ENCODE measurements at regions not wholly inside any gene's neighbourhood (a gene's known extent, or its start where the extent isn't known, plus 50 kb on each side); places are given as distances from the start of the nearest gene placed in this dataset.
"Not testable (repeated sequence)": the region's sequence is repeated elsewhere in the genome, so short reads cannot be mapped to it uniquely, and the experiment has no call there.

GRCh38 chr5:72711351-72711750, 105.1 kb upstream of the TNPO1 start:
- DNase-seq, result no peak
- H3K4me1 ChIP-seq, result no peaks in the 10 kb centered on the region
- no peak for TF ChIP-seq CTCF (IDR thresholded peaks at IDR 0.05; ENCODE audit: low read depth, low read length)
- no peaks in the 10 kb centered on the region for H3K27me3 ChIP-seq
- no peaks in the 10 kb centered on the region for H3K36me3 ChIP-seq
- no peak overlapping the region for H3K4me3 ChIP-seq (ENCODE audit: low read depth, low read length)
- no peaks in the 10 kb centered on the region for H3K9me3 ChIP-seq

GRCh38 chr5:72709341-72709740, 107.1 kb upstream of the TNPO1 start:
- no peaks in the 10 kb centered on the region for H3K9me3 ChIP-seq
- H3K4me3 ChIP-seq (ENCODE audit: low read depth, low read length), result no peak overlapping the region
- TF ChIP-seq CTCF (IDR thresholded peaks at IDR 0.05; ENCODE audit: low read depth, low read length), result no peak
- H3K4me1 ChIP-seq, result no peaks in the 10 kb centered on the region
- no peaks in the 10 kb centered on the region for H3K36me3 ChIP-seq
- DNase-seq, result no peak
- H3K27me3 ChIP-seq, result no peaks in the 10 kb centered on the region

GRCh38 chr5:72705178-72705577, 111.3 kb upstream of the TNPO1 start:
- H3K4me3 ChIP-seq (ENCODE audit: low read depth, low read length), result no peak overlapping the region
- H3K9me3 ChIP-seq, result no peaks in the 10 kb centered on the region
- H3K4me1 ChIP-seq, result no peaks in the 10 kb centered on the region
- no peak for DNase-seq
- H3K36me3 ChIP-seq, result no peaks in the 10 kb centered on the region
- TF ChIP-seq CTCF (IDR thresholded peaks at IDR 0.05; ENCODE audit: low read depth, low read length), result no peak
- no peaks in the 10 kb centered on the region for H3K27me3 ChIP-seq

- Histone ChIP-seq H3K9me3 (no peaks in the 10 kb centered on the region), H3K27me3 (no peaks in the 10 kb centered on the region), H3K36me3 (no peaks in the 10 kb centered on the region), H3K4me1 (no peaks in the 10 kb centered on the region), H3K4me3 (ENCODE audit: low read depth, low read length) (no peak overlapping the region)
- TF ChIP-seq CTCF (IDR thresholded peaks at IDR 0.05; ENCODE audit: low read depth, low read length), result no peak
- no peak for DNase-seq
Measured at GRCh38 chr5:72703876-72704275, 112.6 kb upstream of the TNPO1 start.

- no peak for TF ChIP-seq CTCF (IDR thresholded peaks at IDR 0.05; ENCODE audit: low read depth, low read length)
- no peak overlapping the region for H3K4me3 ChIP-seq (ENCODE audit: low read depth, low read length)
- no peaks in the 10 kb centered on the region for H3K27me3 ChIP-seq
- no peaks in the 10 kb centered on the region for H3K9me3 ChIP-seq
- H3K36me3 ChIP-seq, result no peaks in the 10 kb centered on the region
- no peak for DNase-seq
- H3K4me1 ChIP-seq, result no peaks in the 10 kb centered on the region
Measured at GRCh38 chr5:72702881-72703434, 113.5 kb upstream of the TNPO1 start.

- H3K27me3 ChIP-seq; H3K36me3 ChIP-seq; DNase-seq; H3K4me3 ChIP-seq (ENCODE audit: low read depth, low read length); H3K4me1 ChIP-seq; H3K9me3 ChIP-seq: not testable (repeated sequence)
Measured at GRCh38 chr5:72702105-72702504, 114.4 kb upstream of the TNPO1 start.

GRCh38 chr5:72698481-72698880, 118.0 kb upstream of the TNPO1 start:
- no peaks in the 10 kb centered on the region for H3K9me3 ChIP-seq
- no peaks in the 10 kb centered on the region for H3K36me3 ChIP-seq
- TF ChIP-seq CTCF (IDR thresholded peaks at IDR 0.05; ENCODE audit: low read depth, low read length), result no peak
- DNase-seq, result no peak
- H3K4me3 ChIP-seq (ENCODE audit: low read depth, low read length), result no peak overlapping the region
- H3K27me3 ChIP-seq, result no peaks in the 10 kb centered on the region
- peaks cover 12% of the 10 kb centered on the region for H3K4me1 ChIP-seq
